ENCODE measurements at regions not wholly inside any gene's neighbourhood (a gene's known extent, or its start where the extent isn't known, plus 50 kb on each side); places are given as distances from the start of the nearest gene placed in this dataset.

DNA sequence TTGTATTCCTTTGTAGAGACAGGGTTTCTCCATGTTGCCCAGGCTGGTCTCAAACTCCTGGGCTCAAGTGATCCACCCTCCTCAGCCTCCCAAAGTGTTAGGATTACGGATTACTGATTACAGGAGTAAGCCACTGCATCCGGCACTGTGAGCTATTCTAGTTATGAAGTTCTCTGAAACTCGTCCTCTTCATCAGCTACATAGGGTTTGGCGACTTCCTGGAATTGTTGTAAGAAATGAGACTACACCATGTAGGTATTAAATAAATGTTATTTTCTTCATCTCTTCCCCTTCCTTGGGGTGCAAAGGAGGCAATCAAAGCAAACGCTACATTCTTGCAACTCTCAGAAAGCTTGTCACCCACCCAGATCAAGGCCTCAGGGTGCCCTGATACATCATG lies 131.2 kb upstream of the TIAM1 start:
- no peak for TF ChIP-seq TARDBP (IDR thresholded peaks at IDR 0.05; ENCODE audit: borderline replicate concordance)
- no peak for TF ChIP-seq SIN3A (IDR thresholded peaks at IDR 0.05; ENCODE audit: low read depth, low read length)
- TF ChIP-seq IRF5 (IDR thresholded peaks at IDR 0.05; ENCODE audit: borderline replicate concordance) = no peak
- TF ChIP-seq ZBTB4 (CRISPR knock-in tag; IDR thresholded peaks at IDR 0.05) = no peak
- TF ChIP-seq LARP7 (IDR thresholded peaks at IDR 0.05) = no peak

More for the DNA sequence above, 131.2 kb upstream of the TIAM1 start:
- Histone ChIP-seq H3K9me3 (replicated peaks; ENCODE audit: control insufficient read depth, insufficient read depth, low read length) (no peaks in the 10 kb centered on the region; the same call in 2 of the 3 replicates), H2AFZ (ENCODE audit: control insufficient read depth, low read depth, low read length) (no peak overlapping the region), H3K27ac (ENCODE audit: control insufficient read depth, insufficient read depth) (no peak overlapping the region), H3K79me2 (ENCODE audit: control insufficient read depth, insufficient read depth, low read length) (no peaks in the 10 kb centered on the region), H3K4me3 (no peak overlapping the region), H4K20me1 (ENCODE audit: control insufficient read depth, insufficient read depth) (no peaks in the 10 kb centered on the region), H3K4me2 (ENCODE audit: control insufficient read depth, insufficient read depth) (no peak overlapping the region), H3K4me1 (ENCODE audit: control insufficient read depth, insufficient read depth, low read length) (no peaks in the 10 kb centered on the region), H3K9ac (ENCODE audit: control insufficient read depth, insufficient read depth, low read length) (no peak overlapping the region), H3K36me3 (ENCODE audit: control insufficient read depth in 2 of 2, insufficient read depth in 2 of 2, low read length in 1 of 2) (no peaks in the 10 kb centered on the region), H3K27me3 (replicated peaks in 1 of 2; ENCODE audit: control insufficient read depth in 2 of 2, insufficient read depth in 2 of 2, low read length in 1 of 2) (no peaks in the 10 kb centered on the region)
- ATAC-seq (no peak), DNase-seq (ENCODE audit: low read depth, low spot score) (no peak), FAIRE-seq (no peak)
- in situ Hi-C loops (cut with MboI) (no loop called here), intact Hi-C loops (cut with micrococcal nuclease; ENCODE audit: unreplicated experiment) (no loop called here)
- ChIA-PET SMC1A (ENCODE audit: uncharacterized antibody, unreplicated experiment) (interaction anchor here (0.6 to 1.1 kb wide), 3 partner anchors 21 to 42 kb away, joined by 3 to 5 read pairs (median 4); no protein-coding TSS in a partner anchor), RAD21 (ENCODE audit: unreplicated experiment) (no interaction called here), POLR2A (no interaction called here), CTCF (no interaction called here)
- BruUV-seq (replicated peaks) = no TSS peak
- WGBS (ENCODE audit: insufficient coverage, insufficient replicate concordance, low lambda C conversion rate, missing lambda C conversion rate) = 49% methylated on average over 5 of the region's 5 CpGs
